Choroid plexus epithelial cell (primary cell): ENCODE measurements at regions not wholly inside any gene's neighbourhood (a gene's known extent, or its start where the extent isn't known, plus 50 kb on each side); places are given as distances from the start of the nearest gene placed in this dataset.

Experiments used
- DNase-seq: peaks from one replicate; pipeline ENCODE4 v3.0.0-alpha.2; 2010; ENCODE audit warnings: low read depth
- H3K4me3 ChIP-seq: 2 replicates; pipeline ENCODE4 v1.5.1; 2011; ENCODE audit warnings: low read depth, mild to moderate bottlenecking, control low read depth, low read length, moderate library complexity
- CTCF ChIP-seq: conservative IDR thresholded peaks from 2 replicates; pipeline ENCODE4 v1.5.1; 2011; ENCODE audit warnings: low read depth, mild to moderate bottlenecking, control low read depth, inconsistent platforms, low read length, moderate library complexity

DNA sequence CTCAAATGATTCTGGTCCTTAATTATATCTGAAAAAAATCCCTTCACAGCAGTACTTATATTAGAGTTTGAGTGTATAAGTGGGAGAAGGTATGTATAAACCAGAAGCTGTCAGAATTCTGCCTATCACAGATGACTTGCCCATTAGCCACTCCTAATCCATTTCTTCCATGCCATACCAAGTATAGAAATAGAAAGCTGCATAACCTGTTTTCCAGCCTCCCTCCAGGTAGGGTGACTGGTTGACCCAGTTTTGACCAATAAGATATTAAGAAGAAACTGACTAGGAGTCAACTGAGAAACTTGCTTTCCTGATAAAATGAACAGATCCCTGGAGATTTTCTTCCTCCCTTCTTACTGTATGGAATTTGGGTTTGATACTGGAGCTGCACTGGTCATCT is 112.2 kb upstream of the GRIK2 start:
- TF ChIP-seq CTCF, result no peak
- no peak overlapping the region for H3K4me3 ChIP-seq
- DNase-seq, result no peak

- TF ChIP-seq CTCF, result no peak
- DNase-seq, result no peak
- no peak overlapping the region for H3K4me3 ChIP-seq
These were observed 109.4 kb upstream of the GRIK2 start for GRCh38 chr6:101284131-101284530.

GRCh38 chr6:101286146-101286545 is 107.4 kb upstream of the GRIK2 start:
- no peak for TF ChIP-seq CTCF
- DNase-seq, result no peak
- no peak overlapping the region for H3K4me3 ChIP-seq

GRCh38 chr6:101290346-101290745 is 103.2 kb upstream of the GRIK2 start:
- no peak for TF ChIP-seq CTCF
- DNase-seq, result no peak

GRCh38 chr6:101294051-101294638 is 99.4 kb upstream of the GRIK2 start:
- TF ChIP-seq CTCF, result no peak
- no peak overlapping the region for H3K4me3 ChIP-seq
- DNase-seq, result no peak

More at GRCh38 chr6:101290346-101290745, 103.2 kb upstream of the GRIK2 start:
- H3K4me3 ChIP-seq, result no peak overlapping the region

- TF ChIP-seq CTCF, result no peak
- DNase-seq, result peak; percentile 5
- no peak overlapping the region for H3K4me3 ChIP-seq
These were observed 98.8 kb upstream of the GRIK2 start for GRCh38 chr6:101294676-101295075.

DNA sequence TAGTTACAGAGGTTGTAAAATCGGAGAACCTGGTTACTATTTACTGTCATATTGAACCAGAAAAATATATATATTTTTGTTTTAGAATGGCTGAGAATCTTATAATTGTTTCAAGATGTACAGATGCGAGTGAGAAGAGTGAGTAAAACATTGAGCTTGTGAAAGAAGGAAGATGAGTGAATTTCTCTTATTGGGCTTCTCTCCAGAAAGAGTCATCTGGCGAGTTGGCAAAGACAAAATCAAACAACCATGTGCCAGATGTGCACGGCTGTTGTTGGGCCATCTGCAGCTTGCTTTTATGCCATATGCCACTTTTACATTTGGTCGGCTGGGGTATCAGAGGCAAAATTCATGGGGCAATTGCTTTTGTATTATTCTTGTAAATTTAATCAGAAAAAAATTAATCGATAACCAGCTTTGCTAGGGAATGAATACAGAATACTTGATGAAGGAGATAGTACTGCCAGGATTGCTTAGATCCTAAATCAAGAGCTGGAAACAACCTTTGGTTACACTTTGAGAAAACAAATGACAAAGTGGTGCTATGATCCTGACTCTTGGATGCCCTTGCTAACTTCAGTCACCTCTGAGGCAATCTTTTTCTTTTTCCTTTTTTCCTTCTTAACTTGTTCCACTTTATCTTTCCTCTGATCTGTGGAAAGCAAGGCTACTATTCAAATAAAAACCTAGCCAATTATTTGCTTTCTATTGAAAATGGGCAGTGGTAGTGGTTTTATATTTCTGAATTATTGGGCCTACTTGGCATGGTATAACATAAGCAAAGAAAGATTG is 97.1 kb upstream of the GRIK2 start:
- H3K4me3 ChIP-seq, result no peak overlapping the region
- peak; percentile 8 for DNase-seq
- no peak for TF ChIP-seq CTCF
